GM21381 (cell line): ENCODE measurements at regions not wholly inside any gene's neighbourhood (a gene's known extent, or its start where the extent isn't known, plus 50 kb on each side); places are given as distances from the start of the nearest gene placed in this dataset.
"Not testable (repeated sequence)": the region's sequence is repeated elsewhere in the genome, so short reads cannot be mapped to it uniquely, and the experiment has no call there.

ENCODE experiments used
- ATAC-seq: cut with Tn5 transposase; IDR thresholded peaks from one replicate; pipeline ENCODE4 v1.9.1; 2021; ENCODE audit warnings: mild to moderate bottlenecking, moderate library complexity; ENCODE audit not compliant: unreplicated experiment

GRCh38 chr13:26896986-26897668 lies 136.5 kb upstream of the GPR12 start:
- no peak for ATAC-seq

- no peak for ATAC-seq
Observed at GRCh38 chr13:26895808-26896466, 135.4 kb upstream of the GPR12 start.

- no peak for ATAC-seq
Observed at GRCh38 chr13:26895081-26895807, 134.7 kb upstream of the GPR12 start.

GRCh38 chr13:26888632-26889031 lies 128.0 kb upstream of the GPR12 start:
- no peak for ATAC-seq

- no peak for ATAC-seq
Observed at GRCh38 chr13:26887594-26887993, 127.0 kb upstream of the GPR12 start.

- no peak for ATAC-seq
Observed at GRCh38 chr13:26883613-26884257, 123.1 kb upstream of the GPR12 start.

- ATAC-seq = no peak
Observed at GRCh38 chr13:26882731-26883130, 122.1 kb upstream of the GPR12 start.

- no peak for ATAC-seq
Observed at GRCh38 chr13:26881154-26881553, 120.6 kb upstream of the GPR12 start.

GRCh38 chr13:26880735-26881134 lies 120.1 kb upstream of the GPR12 start:
- ATAC-seq = no peak

- ATAC-seq = no peak
Observed at GRCh38 chr13:26878438-26878837, 117.9 kb upstream of the GPR12 start.

GRCh38 chr13:26873386-26873698 lies 112.8 kb upstream of the GPR12 start:
- no peak for ATAC-seq

GRCh38 chr13:26872525-26873385 lies 112.2 kb upstream of the GPR12 start:
- ATAC-seq = no peak

GRCh38 chr13:26867451-26868091 lies 107.0 kb upstream of the GPR12 start:
- no peak for ATAC-seq

- no peak for ATAC-seq
Observed at GRCh38 chr13:26864576-26864975, 104.0 kb upstream of the GPR12 start.

GRCh38 chr13:26861941-26862340 lies 101.4 kb upstream of the GPR12 start:
- no peak for ATAC-seq

- ATAC-seq = no peak
Observed at GRCh38 chr13:26855921-26856320, 95.3 kb upstream of the GPR12 start.

GRCh38 chr13:26855071-26855470 lies 94.5 kb upstream of the GPR12 start:
- ATAC-seq = no peak

GRCh38 chr13:26853323-26853722 lies 92.7 kb upstream of the GPR12 start:
- ATAC-seq = no peak

GRCh38 chr13:26847281-26847680 lies 86.7 kb upstream of the GPR12 start:
- ATAC-seq = no peak

- ATAC-seq = not testable (repeated sequence)
Observed at GRCh38 chr13:26845063-26845462, 84.5 kb upstream of the GPR12 start.
